Nephron progenitor cell (in vitro differentiated cells): ENCODE measurements at regions not wholly inside any gene's neighbourhood (a gene's known extent, or its start where the extent isn't known, plus 50 kb on each side); places are given as distances from the start of the nearest gene placed in this dataset.

Experiments used
- DNase-seq: peaks from one replicate; pipeline ENCODE4 v3.0.0; 2021
- H3K27ac Mint-ChIP-seq: 2 replicates; pipeline ENCODE4 v1.8.0; 2021; ENCODE audit warnings: mild to moderate bottlenecking, moderate library complexity, mixed read lengths
- H3K27me3 Mint-ChIP-seq: 2 replicates; pipeline ENCODE4 v1.8.0; 2021; ENCODE audit warnings: mild to moderate bottlenecking, low read depth, mixed read lengths; ENCODE audit not compliant: poor library complexity
- H3K36me3 Mint-ChIP-seq: 2 replicates; pipeline ENCODE4 v1.8.0; 2021; ENCODE audit warnings: low read depth, mixed read lengths
- H3K4me1 Mint-ChIP-seq: 2 replicates; pipeline ENCODE4 v1.8.0; 2021; ENCODE audit warnings: mixed read lengths
- H3K4me3 Mint-ChIP-seq: 2 replicates; pipeline ENCODE4 v1.8.0; 2021; ENCODE audit warnings: mild to moderate bottlenecking, moderate library complexity, mixed read lengths
- H3K9me3 Mint-ChIP-seq: 2 replicates; pipeline ENCODE4 v1.8.0; 2021; ENCODE audit warnings: mild to moderate bottlenecking, moderate library complexity, mixed read lengths
- CTCF ChIP-seq: fragments of 200-600 bp; sonication (generic); IDR thresholded peaks from 2 replicates; pipeline ENCODE4 v1.5.0; 2021; ENCODE audit warnings: antibody characterized with exemption

GRCh38 chr5:72606525-72606924, 99.3 kb upstream of the ZNF366 start:
- no peak for DNase-seq
- H3K27me3 Mint-ChIP-seq = no peaks in the 10 kb centered on the region
- no peaks in the 10 kb centered on the region for H3K9me3 Mint-ChIP-seq
- TF ChIP-seq CTCF = no peak
- peaks cover 10% of the 10 kb centered on the region for H3K4me1 Mint-ChIP-seq
- no peak overlapping the region for H3K27ac Mint-ChIP-seq
- no peaks in the 10 kb centered on the region for H3K36me3 Mint-ChIP-seq
- no peak overlapping the region for H3K4me3 Mint-ChIP-seq

GRCh38 chr5:72605632-72606031, 98.4 kb upstream of the ZNF366 start:
- no peak overlapping the region for H3K4me3 Mint-ChIP-seq
- TF ChIP-seq CTCF = no peak
- DNase-seq = no peak
- H3K27me3 Mint-ChIP-seq = no peaks in the 10 kb centered on the region
- H3K27ac Mint-ChIP-seq = no peak overlapping the region
- no peaks in the 10 kb centered on the region for H3K36me3 Mint-ChIP-seq
- peaks cover 2% of the 10 kb centered on the region for H3K4me1 Mint-ChIP-seq
- H3K9me3 Mint-ChIP-seq = no peaks in the 10 kb centered on the region

- no peak overlapping the region for H3K27ac Mint-ChIP-seq
- H3K4me1 Mint-ChIP-seq = no peaks in the 10 kb centered on the region
- TF ChIP-seq CTCF = no peak
- no peak overlapping the region for H3K4me3 Mint-ChIP-seq
- H3K27me3 Mint-ChIP-seq = no peaks in the 10 kb centered on the region
- no peaks in the 10 kb centered on the region for H3K36me3 Mint-ChIP-seq
- H3K9me3 Mint-ChIP-seq = no peaks in the 10 kb centered on the region
- DNase-seq = no peak
Observed at GRCh38 chr5:72604798-72605154, 97.6 kb upstream of the ZNF366 start.

- no peaks in the 10 kb centered on the region for H3K4me1 Mint-ChIP-seq
- H3K27me3 Mint-ChIP-seq = no peaks in the 10 kb centered on the region
- H3K9me3 Mint-ChIP-seq = peaks cover 2% of the 10 kb centered on the region
- H3K4me3 Mint-ChIP-seq = no peak overlapping the region
- H3K27ac Mint-ChIP-seq = no peak overlapping the region
- no peak for TF ChIP-seq CTCF
- H3K36me3 Mint-ChIP-seq = no peaks in the 10 kb centered on the region
- no peak for DNase-seq
Observed at GRCh38 chr5:72604111-72604797, 97.0 kb upstream of the ZNF366 start.

- DNase-seq = no peak
- H3K4me3 Mint-ChIP-seq = no peak overlapping the region
- H3K27me3 Mint-ChIP-seq = no peaks in the 10 kb centered on the region
- H3K9me3 Mint-ChIP-seq = peaks cover 15% of the 10 kb centered on the region
- H3K36me3 Mint-ChIP-seq = peaks cover 11% of the 10 kb centered on the region
- TF ChIP-seq CTCF = no peak
- H3K4me1 Mint-ChIP-seq = peaks cover 5% of the 10 kb centered on the region
- no peak overlapping the region for H3K27ac Mint-ChIP-seq
Observed at GRCh38 chr5:72602696-72603685, 95.8 kb upstream of the ZNF366 start.
